ENCODE measurements at regions not wholly inside any gene's neighbourhood (a gene's known extent, or its start where the extent isn't known, plus 50 kb on each side); places are given as distances from the start of the nearest gene placed in this dataset.
"Not testable (repeated sequence)": the region's sequence is repeated elsewhere in the genome, so short reads cannot be mapped to it uniquely, and the experiment has no call there.

DNA sequence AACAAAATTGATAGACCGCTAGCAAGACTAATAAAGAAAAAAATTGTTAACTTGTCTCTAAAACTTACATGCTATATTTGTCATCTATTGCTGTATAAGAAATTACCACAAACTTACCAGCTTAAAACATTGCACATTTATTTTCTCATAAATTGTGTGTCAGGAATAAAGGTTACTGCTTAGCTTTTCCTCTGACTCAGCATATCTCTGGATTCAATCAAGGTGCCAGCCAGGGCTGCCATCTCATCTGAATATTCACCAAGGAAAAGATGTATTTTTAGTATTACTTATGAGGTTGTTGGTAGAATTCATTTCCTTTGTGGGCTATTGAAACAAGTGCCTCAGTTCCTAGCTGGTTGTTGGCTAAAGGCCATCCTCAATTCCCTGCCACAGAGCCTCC is 912.6 kb upstream of the NEGR1 start:
- Histone ChIP-seq H3K4me3 (no peak overlapping the region), H3K27ac (no peak overlapping the region), H3K27me3 (no peaks in the 10 kb centered on the region), H3K4me1 (ENCODE audit: insufficient read depth) (no peaks in the 10 kb centered on the region), H3K36me3 (no peaks in the 10 kb centered on the region), H3K9me3 (peaks cover 0 to 3% of the 10 kb centered on the region in 2 donors)
- intact Hi-C loops (cut with DNase I) = no loop called here
- no peak for DNase-seq
- 85 to 97% (median 93%) methylated on average over 1 of the region's 1 CpG for WGBS, 3 donors
- TF ChIP-seq EP300 (IDR thresholded peaks at IDR 0.05) (no peak), POLR2A (IDR thresholded peaks at IDR 0.05) (no peak), CTCF (IDR thresholded peaks at IDR 0.05) (no peak)

DNA sequence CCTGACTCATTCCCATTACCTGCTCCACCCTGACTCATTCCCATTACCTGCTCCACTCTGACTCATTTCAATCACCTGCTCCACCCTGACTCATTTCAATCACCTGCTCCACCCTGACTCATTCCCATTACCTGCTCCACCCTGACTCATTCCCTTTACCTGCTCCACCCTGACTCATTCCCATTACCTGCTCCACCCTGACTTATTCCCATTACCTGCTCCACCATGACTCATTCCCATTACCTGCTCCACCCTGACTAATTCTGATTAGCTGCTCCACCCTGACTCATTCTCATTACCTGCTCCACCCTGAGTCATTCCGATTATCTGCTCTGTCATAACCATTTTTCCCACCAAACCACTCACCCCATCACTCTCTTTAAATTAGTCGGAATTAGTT is 901.2 kb upstream of the NEGR1 start:
- intact Hi-C loops (cut with DNase I); H3K4me3 ChIP-seq; H3K27me3 ChIP-seq; DNase-seq; H3K4me1 ChIP-seq (ENCODE audit: insufficient read depth); H3K36me3 ChIP-seq; H3K27ac ChIP-seq; H3K9me3 ChIP-seq: not testable (repeated sequence)
- WGBS, 3 donors = 89 to 99% (median 95%) methylated on average over 2 of the region's 2 CpGs

DNA sequence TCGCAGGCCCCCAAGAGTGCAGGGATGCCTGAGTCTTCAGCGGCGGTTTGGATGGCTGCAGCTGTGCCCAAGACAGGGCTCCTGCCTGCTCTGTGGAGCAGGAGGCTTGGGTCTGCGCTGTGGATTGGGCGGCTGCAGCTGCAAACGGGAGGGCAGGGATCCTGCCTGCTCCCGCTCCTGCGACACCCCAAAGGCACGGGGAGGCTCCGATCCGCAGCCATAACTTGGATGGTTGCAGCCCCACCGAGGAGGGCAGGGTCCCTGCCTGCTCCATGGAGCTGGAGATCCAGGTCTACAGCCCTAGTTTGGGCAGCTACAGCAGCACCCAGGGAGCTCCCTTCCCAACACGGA is 898.8 kb upstream of the NEGR1 start:
- H3K27me3 ChIP-seq = no peaks in the 10 kb centered on the region
- H3K27ac ChIP-seq = no peak overlapping the region
- no peak for DNase-seq
- H3K4me3 ChIP-seq = no peak overlapping the region
- H3K36me3 ChIP-seq = no peaks in the 10 kb centered on the region
- intact Hi-C loops (cut with DNase I) = no loop called here
- H3K4me1 ChIP-seq (ENCODE audit: insufficient read depth) = no peaks in the 10 kb centered on the region
- 74 to 89% (median 87%) methylated on average over 10 to 13 of the region's 13 CpGs for WGBS, 3 donors
- no peaks in the 10 kb centered on the region for H3K9me3 ChIP-seq
- TF ChIP-seq CTCF (IDR thresholded peaks at IDR 0.05) (no peak), EP300 (IDR thresholded peaks at IDR 0.05) (no peak), POLR2A (IDR thresholded peaks at IDR 0.05) (no peak)

DNA sequence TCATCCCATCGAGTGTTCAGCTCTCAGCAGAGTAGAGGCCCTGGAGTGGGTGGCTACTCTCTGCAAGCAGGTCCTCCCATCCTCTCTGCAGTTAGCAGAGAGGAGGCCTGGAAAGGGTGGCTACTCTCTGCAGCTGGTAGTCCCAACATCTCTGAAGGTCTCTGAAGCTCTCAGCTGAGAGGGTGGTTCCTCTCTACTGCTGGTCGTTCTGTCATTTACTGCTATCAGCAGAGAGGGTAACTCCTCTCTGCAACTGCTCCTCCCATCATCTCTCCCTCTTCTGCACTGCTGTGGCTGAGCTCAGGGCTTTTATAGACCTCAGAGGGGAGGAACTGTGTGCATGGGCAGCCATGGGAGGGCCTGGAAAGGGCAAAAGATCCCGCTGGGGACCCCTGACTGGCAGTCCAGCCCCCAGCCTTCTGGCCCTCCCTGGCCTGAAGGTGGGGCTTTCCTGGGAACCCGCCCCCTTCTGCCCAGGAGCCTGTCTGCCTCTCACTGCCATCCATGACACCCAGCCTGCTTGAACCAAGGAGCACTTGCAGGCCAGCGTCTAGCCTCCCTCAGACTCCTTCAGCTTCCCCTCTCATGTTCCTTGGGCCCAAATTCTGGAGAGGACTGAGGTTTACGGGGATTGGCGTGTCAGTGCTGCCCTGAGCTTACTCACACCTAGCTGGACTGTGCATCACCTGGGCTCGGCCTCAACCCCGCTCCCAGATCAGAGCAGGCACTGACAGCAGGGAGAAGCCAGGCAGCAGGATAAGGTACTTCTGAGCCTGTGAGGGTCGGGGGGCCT is 898.3 kb upstream of the NEGR1 start:
- intact Hi-C loops (cut with DNase I) = no loop called here
- DNase-seq = no peak
- Histone ChIP-seq H3K36me3 (no peaks in the 10 kb centered on the region), H3K4me1 (ENCODE audit: insufficient read depth) (no peaks in the 10 kb centered on the region), H3K27me3 (no peaks in the 10 kb centered on the region), H3K4me3 (no peak overlapping the region), H3K9me3 (no peaks in the 10 kb centered on the region), H3K27ac (no peak overlapping the region)
- WGBS, 3 donors = 73 to 81% (median 78%) methylated on average over 9 to 10 of the region's 10 CpGs
- TF ChIP-seq EP300 (IDR thresholded peaks at IDR 0.05) = no peak
- no peak for TF ChIP-seq CTCF (IDR thresholded peaks at IDR 0.05)
- no peak for TF ChIP-seq POLR2A (IDR thresholded peaks at IDR 0.05)

DNA sequence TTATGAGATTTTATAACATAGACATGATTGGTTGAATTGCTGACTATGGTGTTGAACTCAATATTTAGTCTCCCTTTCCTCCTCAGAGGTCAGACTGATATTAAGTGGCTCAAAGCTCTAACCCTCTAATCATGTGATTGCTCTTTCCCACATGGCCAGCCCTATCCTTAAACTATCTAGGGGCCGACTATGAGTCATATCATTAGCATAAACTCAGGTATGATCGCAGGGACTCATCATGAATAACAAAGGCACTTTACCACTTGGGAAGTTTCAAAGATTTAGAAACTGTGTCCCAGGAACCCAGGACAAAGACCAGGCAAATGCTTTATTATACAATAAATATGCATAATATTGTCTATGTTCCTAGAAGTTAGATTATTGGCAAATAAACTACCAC is 894.6 kb upstream of the NEGR1 start:
- Histone ChIP-seq H3K36me3 (no peaks in the 10 kb centered on the region), H3K4me1 (ENCODE audit: insufficient read depth) (no peaks in the 10 kb centered on the region), H3K4me3 (no peak overlapping the region), H3K9me3 (no peaks in the 10 kb centered on the region), H3K27me3 (no peaks in the 10 kb centered on the region), H3K27ac (no peak overlapping the region)
- no peak for DNase-seq
- TF ChIP-seq POLR2A (IDR thresholded peaks at IDR 0.05) (no peak), CTCF (IDR thresholded peaks at IDR 0.05) (no peak), EP300 (IDR thresholded peaks at IDR 0.05) (no peak)
- intact Hi-C loops (cut with DNase I) = no loop called here
- 88 to 91% (median 89%) methylated on average over 2 of the region's 2 CpGs for WGBS, 3 donors

All from ovary (tissue), 7 donors.